Activated CD4-positive, alpha-beta T cell treated with anti-CD3 and anti-CD28 coated beads, Interleukin-2, amount 10 ng/mL, durations not matched to agents 24 days and 14 days (primary cell): ENCODE measurements at regions not wholly inside any gene's neighbourhood (a gene's known extent, or its start where the extent isn't known, plus 50 kb on each side); places are given as distances from the start of the nearest gene placed in this dataset.

Experiments used
- DNase-seq: peaks from one replicate; pipeline ENCODE4 v3.0.0; 2022
- H3K27ac Mint-ChIP-seq: one replicate; pipeline ENCODE4 v1.8.0; 2022; ENCODE audit warnings: mild to moderate bottlenecking, mixed read lengths
- H3K27me3 Mint-ChIP-seq: one replicate; pipeline ENCODE4 v1.8.0; 2022; ENCODE audit warnings: mixed read lengths
- H3K36me3 Mint-ChIP-seq: one replicate; pipeline ENCODE4 v1.8.0; 2022; ENCODE audit warnings: low read depth, mild to moderate bottlenecking, mixed read lengths
- H3K4me1 Mint-ChIP-seq: one replicate; pipeline ENCODE4 v1.8.0; 2021; ENCODE audit warnings: mixed read lengths
- H3K4me3 Mint-ChIP-seq: one replicate; pipeline ENCODE4 v1.8.0; 2022; ENCODE audit warnings: mild to moderate bottlenecking, moderate library complexity, mixed read lengths
- H3K9me3 Mint-ChIP-seq: one replicate; pipeline ENCODE4 v1.8.0; 2021; ENCODE audit warnings: mixed read lengths
- intact Hi-C: fragments of 100-400 bp; cut with micrococcal nuclease; formaldehyde crosslinking; loops from one replicate; pipeline ENCODE4 v1.15.1; 2023

DNA sequence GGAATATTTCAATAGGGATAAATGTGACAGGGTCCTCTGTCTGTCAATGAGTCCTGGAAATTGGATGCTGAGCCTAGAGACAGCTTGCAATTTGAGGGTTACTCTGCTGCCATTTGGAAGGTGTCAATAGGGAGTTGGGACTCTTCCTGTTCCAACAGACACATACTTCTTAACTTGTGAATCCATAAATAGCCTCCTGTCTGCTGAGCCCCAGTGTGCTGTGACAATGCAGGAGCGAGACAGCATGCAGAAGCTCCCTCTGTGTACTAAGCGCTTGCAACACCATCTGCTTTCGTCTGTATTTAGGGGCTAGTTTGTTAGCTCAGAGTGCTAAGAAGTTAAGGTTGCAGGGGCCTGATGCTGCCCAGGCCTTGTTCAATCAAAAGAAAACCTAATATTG is 58.5 kb upstream of the GPR12 start:
- no peak for DNase-seq
- no peaks in the 10 kb centered on the region for H3K4me1 Mint-ChIP-seq
- intact Hi-C loops, result no loop called here
- no peaks in the 10 kb centered on the region for H3K27me3 Mint-ChIP-seq
- no peaks in the 10 kb centered on the region for H3K9me3 Mint-ChIP-seq
- H3K36me3 Mint-ChIP-seq, result no peaks in the 10 kb centered on the region
- H3K27ac Mint-ChIP-seq, result no peak overlapping the region
- no peak overlapping the region for H3K4me3 Mint-ChIP-seq

DNA sequence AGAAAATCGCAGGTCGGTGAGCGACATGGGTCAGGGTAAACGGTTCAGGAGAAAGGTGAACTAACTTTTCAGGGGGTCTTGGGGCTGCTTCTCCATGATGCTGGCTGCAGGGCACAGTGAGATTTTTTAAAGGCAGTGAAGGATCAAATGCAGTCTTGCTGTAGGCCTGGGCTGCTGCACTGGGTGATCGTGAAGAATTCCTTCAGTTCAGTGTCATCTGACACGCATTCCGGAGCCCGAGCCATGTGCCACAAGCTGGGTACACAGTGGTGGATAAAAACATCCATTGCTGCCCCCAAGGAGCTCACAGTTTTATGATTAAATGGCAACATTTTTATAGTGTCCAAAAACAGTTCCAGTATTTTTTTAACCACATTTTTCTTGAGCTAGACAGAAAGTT is 56.3 kb upstream of the GPR12 start:
- no peak for DNase-seq
- H3K4me1 Mint-ChIP-seq, result no peaks in the 10 kb centered on the region
- peaks cover 3% of the 10 kb centered on the region for H3K27me3 Mint-ChIP-seq
- H3K27ac Mint-ChIP-seq, result no peak overlapping the region
- no peaks in the 10 kb centered on the region for H3K36me3 Mint-ChIP-seq
- no peak overlapping the region for H3K4me3 Mint-ChIP-seq
- no peaks in the 10 kb centered on the region for H3K9me3 Mint-ChIP-seq
- intact Hi-C loops, result no loop called here

DNA sequence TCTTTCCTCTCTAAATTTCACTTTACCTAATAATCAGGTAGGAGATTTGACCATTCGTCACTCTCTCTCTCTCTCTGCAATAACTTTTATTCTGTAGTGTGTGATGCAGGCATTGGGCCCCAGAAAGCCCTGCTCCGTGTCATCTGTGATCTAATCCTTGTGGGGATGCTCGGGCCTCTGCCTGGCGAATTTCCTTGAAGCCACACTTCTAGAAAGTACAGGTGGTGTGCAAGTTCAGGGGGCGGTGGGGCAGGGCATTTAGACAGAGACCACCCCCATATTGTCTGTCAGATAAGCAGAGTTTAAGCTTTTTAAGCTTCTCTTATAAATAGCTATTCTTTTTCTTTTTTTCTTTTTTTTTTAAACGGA is 53.4 kb upstream of the GPR12 start:
- Mint-ChIP-seq H3K27me3 (peaks cover 12% of the 10 kb centered on the region), H3K36me3 (no peaks in the 10 kb centered on the region), H3K9me3 (no peaks in the 10 kb centered on the region), H3K4me1 (no peaks in the 10 kb centered on the region), H3K27ac (no peak overlapping the region), H3K4me3 (no peak overlapping the region)
- DNase-seq, result no peak
- intact Hi-C loops, result no loop called here

DNA sequence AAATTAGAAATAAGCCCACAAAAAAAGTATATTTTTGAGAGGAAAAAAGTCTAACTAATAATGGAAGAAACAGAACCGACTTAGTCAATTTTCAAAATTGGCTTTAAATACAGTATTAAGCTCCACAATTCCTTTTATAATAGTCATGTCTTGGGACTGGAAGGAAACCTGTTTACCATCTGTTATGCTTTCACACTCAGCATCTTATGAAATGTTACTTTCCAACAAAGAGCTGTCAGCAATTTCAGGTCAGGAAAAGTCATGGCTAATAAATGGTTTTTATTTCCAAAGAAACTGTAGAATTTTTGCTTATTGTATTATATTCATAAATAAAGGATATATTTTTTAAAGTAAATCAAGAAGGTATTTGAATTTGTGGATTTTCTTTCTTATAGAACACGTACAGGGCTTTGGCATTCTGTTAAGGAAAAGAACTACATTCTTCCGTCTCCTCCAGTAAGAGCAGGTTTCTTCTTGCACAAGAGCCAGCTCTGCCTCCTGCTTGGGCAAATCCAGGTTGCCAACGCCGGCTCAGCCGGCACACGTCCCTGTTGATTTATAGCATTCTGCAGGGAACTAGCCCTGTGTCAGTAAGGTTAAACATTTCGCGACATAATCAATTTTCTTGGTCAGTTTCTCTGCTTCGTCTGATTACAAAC is 52.9 kb upstream of the GPR12 start:
- H3K4me1 Mint-ChIP-seq, result no peaks in the 10 kb centered on the region
- no peaks in the 10 kb centered on the region for H3K36me3 Mint-ChIP-seq
- DNase-seq, result no peak
- H3K9me3 Mint-ChIP-seq, result no peaks in the 10 kb centered on the region
- peaks cover 15% of the 10 kb centered on the region for H3K27me3 Mint-ChIP-seq
- H3K27ac Mint-ChIP-seq, result no peak overlapping the region
- no peak overlapping the region for H3K4me3 Mint-ChIP-seq
- intact Hi-C loops, result no loop called here

DNA sequence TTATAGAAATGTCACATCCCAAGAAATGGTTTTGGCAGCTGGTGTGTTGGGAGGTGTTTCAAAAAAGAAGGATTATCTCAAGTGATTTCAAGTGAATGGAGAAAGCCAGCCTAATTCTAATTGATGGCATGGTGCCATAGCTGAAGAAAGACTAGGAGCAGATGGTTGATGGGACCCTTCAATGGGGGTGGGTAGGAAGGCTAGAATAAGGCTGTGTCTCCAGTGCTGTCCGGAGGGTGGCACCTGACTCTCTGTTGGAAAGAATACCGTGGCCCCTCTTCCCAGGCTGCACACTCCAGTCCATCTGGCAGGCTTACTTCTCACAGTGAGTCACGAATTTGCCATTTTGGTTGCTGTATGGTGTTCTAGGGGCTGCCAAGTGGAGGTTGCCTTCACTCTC is 51.0 kb upstream of the GPR12 start:
- Mint-ChIP-seq H3K27me3 (peaks cover 18% of the 10 kb centered on the region), H3K36me3 (no peaks in the 10 kb centered on the region)

More for the DNA sequence above, 51.0 kb upstream of the GPR12 start:
- Mint-ChIP-seq H3K4me1 (no peaks in the 10 kb centered on the region), H3K27ac (no peak overlapping the region), H3K4me3 (no peak overlapping the region), H3K9me3 (no peaks in the 10 kb centered on the region)
- intact Hi-C loops, result no loop called here
- no peak for DNase-seq
